A673 (cell line): ENCODE measurements at regions not wholly inside any gene's neighbourhood (a gene's known extent, or its start where the extent isn't known, plus 50 kb on each side); places are given as distances from the start of the nearest gene placed in this dataset.
"Not testable (repeated sequence)": the region's sequence is repeated elsewhere in the genome, so short reads cannot be mapped to it uniquely, and the experiment has no call there.

ENCODE experiments used
- BruUV-seq: library from RNA; stranded (reverse); fragments of 400-500 nt; replicated peaks from 2 replicates; lab custom pipeline; 2021; lab: Mats Ljungman, UMichigan
- CTCF ChIA-PET: fragments of 300-600 bp; sonication (Branson Sonifier 250); formaldehyde crosslinking; loops from one replicate; lab custom pipeline; 2022; ENCODE audit warnings: antibody characterized with exemption; lab: Charles Lee
- POLR2A ChIA-PET: fragments of 300-600 bp; sonication (Branson Sonifier 250); formaldehyde crosslinking; loops from one replicate; lab custom pipeline; 2022; ENCODE audit warnings: antibody characterized with exemption; ENCODE audit not compliant: low non-redundant PET; lab: Charles Lee
- DNase-seq: peaks from one replicate; pipeline ENCODE4 v3.0.0-alpha.2; 2015; ENCODE audit warnings: low spot score
- H3K27ac ChIP-seq: fragments of 200-600 bp; sonication (generic); 2 replicates; pipeline ENCODE4 v1.5.1; 2016; ENCODE audit warnings: mixed run types, low read depth, mild to moderate bottlenecking, mixed read lengths, antibody characterized with exemption, low read length; ENCODE audit not compliant: poor library complexity, severe bottlenecking
- H3K27me3 ChIP-seq: fragments of 200-600 bp; sonication (generic); replicated peaks from 2 replicates; pipeline ENCODE4 v1.6.1; 2017; ENCODE audit warnings: mixed run types, low read depth, mild to moderate bottlenecking, mixed read lengths, antibody characterized with exemption, low read length; ENCODE audit not compliant: insufficient read depth, poor library complexity
- H3K36me3 ChIP-seq: fragments of 200-600 bp; sonication (generic); 2 replicates; pipeline ENCODE4 v1.6.1; 2016; ENCODE audit warnings: mixed run types, mild to moderate bottlenecking, mixed read lengths, antibody characterized with exemption, low read length; ENCODE audit not compliant: insufficient read depth, poor library complexity, severe bottlenecking
- H3K4me1 ChIP-seq: fragments of 200-600 bp; sonication (generic); 2 replicates; pipeline ENCODE4 v1.6.1; 2017; ENCODE audit warnings: mixed run types, mild to moderate bottlenecking, mixed read lengths, antibody characterized with exemption, low read length; ENCODE audit not compliant: insufficient read depth, poor library complexity, severe bottlenecking
- H3K4me3 ChIP-seq: fragments of 200-600 bp; sonication (generic); 2 replicates; pipeline ENCODE4 v1.5.1; 2016; ENCODE audit warnings: low read depth, mixed run types, mild to moderate bottlenecking, mixed read lengths, low read length; ENCODE audit not compliant: poor library complexity, severe bottlenecking
- H3K9me3 ChIP-seq: fragments of 200-600 bp; sonication (generic); 2 replicates; pipeline ENCODE4 v1.6.1; 2016; ENCODE audit warnings: mixed run types, low read depth, mild to moderate bottlenecking, mixed read lengths, antibody characterized with exemption, low read length; ENCODE audit not compliant: poor library complexity, severe bottlenecking
- CTCF ChIP-seq: fragments of 300-800, 200-600 bp; sonication (generic); conservative IDR thresholded peaks from 2 replicates; pipeline ENCODE4 v1.5.1; 2017; ENCODE audit warnings: low read depth, mild to moderate bottlenecking, antibody characterized with exemption, low read length, moderate library complexity, mixed read lengths
- EZH2 ChIP-seq: fragments of 200-600 bp; sonication (generic); IDR thresholded peaks from 2 replicates; pipeline ENCODE4 v1.6.1; 2017; ENCODE audit warnings: borderline replicate concordance, low read depth, mild to moderate bottlenecking, mixed read lengths, antibody characterized with exemption, low read length; ENCODE audit not compliant: poor library complexity, severe bottlenecking
- intact Hi-C: fragments of 100-400 bp; cut with micrococcal nuclease; formaldehyde crosslinking; loops from one replicate; pipeline ENCODE4 v1.10.0; 2022; ENCODE audit not compliant: unreplicated experiment

GRCh38 chr12:89769483-89769818 is 60.8 kb upstream of the ATP2B1 start:
- no peak overlapping the region for H3K4me3 ChIP-seq
- no peaks in the 10 kb centered on the region for H3K36me3 ChIP-seq
- H3K27ac ChIP-seq, result no peak overlapping the region
- no peak for DNase-seq
- ChIA-PET CTCF (no interaction called here), POLR2A (no interaction called here)
- H3K4me1 ChIP-seq, result no peaks in the 10 kb centered on the region
- intact Hi-C loops, result no loop called here
- BruUV-seq, result no TSS peak
- H3K9me3 ChIP-seq, result no peaks in the 10 kb centered on the region
- no peak for TF ChIP-seq EZH2
- TF ChIP-seq CTCF, result no peak
- H3K27me3 ChIP-seq, result no peaks in the 10 kb centered on the region

GRCh38 chr12:89768586-89769482 is 60.2 kb upstream of the ATP2B1 start:
- CTCF ChIA-PET, result no interaction called here
- Histone ChIP-seq H3K27ac (no peak overlapping the region), H3K4me1 (no peaks in the 10 kb centered on the region), H3K9me3 (no peaks in the 10 kb centered on the region), H3K27me3 (no peaks in the 10 kb centered on the region), H3K4me3 (no peak overlapping the region), H3K36me3 (no peaks in the 10 kb centered on the region)
- intact Hi-C loops, result no loop called here
- BruUV-seq, result no TSS peak
- POLR2A ChIA-PET, result no interaction called here
- TF ChIP-seq CTCF (no peak), EZH2 (no peak)
- peak; percentile 32 for DNase-seq

- Histone ChIP-seq H3K4me3 (no peak overlapping the region), H3K27me3 (no peaks in the 10 kb centered on the region), H3K4me1 (no peaks in the 10 kb centered on the region), H3K27ac (no peak overlapping the region), H3K36me3 (no peaks in the 10 kb centered on the region), H3K9me3 (no peaks in the 10 kb centered on the region)
- CTCF ChIA-PET, result no interaction called here
- BruUV-seq, result no TSS peak
- TF ChIP-seq EZH2, result no peak
- no peak for TF ChIP-seq CTCF
- POLR2A ChIA-PET, result no interaction called here
- DNase-seq, result no peak
- intact Hi-C loops, result no loop called here
Measured at GRCh38 chr12:89765959-89766824, 57.6 kb upstream of the ATP2B1 start.

GRCh38 chr12:89764164-89764563 is 55.5 kb upstream of the ATP2B1 start:
- intact Hi-C loops, DNase-seq, POLR2A ChIA-PET, H3K4me3 ChIP-seq, H3K4me1 ChIP-seq, H3K36me3 ChIP-seq, H3K9me3 ChIP-seq, H3K27me3 ChIP-seq, CTCF ChIA-PET, BruUV-seq, H3K27ac ChIP-seq: not testable (repeated sequence)
